ENCODE measurements at regions not wholly inside any gene's neighbourhood (a gene's known extent, or its start where the extent isn't known, plus 50 kb on each side); places are given as distances from the start of the nearest gene placed in this dataset.

GRCh38 chr3:150179330-150179729 lies 208.6 kb upstream of the PFN2 start:
- TF ChIP-seq, protein P1, sequence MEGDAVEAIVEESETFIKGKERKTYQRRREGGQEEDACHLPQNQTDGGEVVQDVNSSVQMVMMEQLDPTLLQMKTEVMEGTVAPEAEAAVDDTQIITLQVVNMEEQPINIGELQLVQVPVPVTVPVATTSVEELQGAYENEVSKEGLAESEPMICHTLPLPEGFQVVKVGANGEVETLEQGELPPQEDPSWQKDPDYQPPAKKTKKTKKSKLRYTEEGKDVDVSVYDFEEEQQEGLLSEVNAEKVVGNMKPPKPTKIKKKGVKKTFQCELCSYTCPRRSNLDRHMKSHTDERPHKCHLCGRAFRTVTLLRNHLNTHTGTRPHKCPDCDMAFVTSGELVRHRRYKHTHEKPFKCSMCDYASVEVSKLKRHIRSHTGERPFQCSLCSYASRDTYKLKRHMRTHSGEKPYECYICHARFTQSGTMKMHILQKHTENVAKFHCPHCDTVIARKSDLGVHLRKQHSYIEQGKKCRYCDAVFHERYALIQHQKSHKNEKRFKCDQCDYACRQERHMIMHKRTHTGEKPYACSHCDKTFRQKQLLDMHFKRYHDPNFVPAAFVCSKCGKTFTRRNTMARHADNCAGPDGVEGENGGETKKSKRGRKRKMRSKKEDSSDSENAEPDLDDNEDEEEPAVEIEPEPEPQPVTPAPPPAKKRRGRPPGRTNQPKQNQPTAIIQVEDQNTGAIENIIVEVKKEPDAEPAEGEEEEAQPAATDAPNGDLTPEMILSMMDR (conservative IDR thresholded peaks at IDR 0.05; ENCODE audit: low read depth) = no peak
- ChIA-PET POLR2A (ENCODE audit: low non-redundant PET) (no interaction called here), CTCF (interaction anchor here (0.7 kb wide), 1 partner anchor 16 kb away, joined by 3 read pairs; no protein-coding TSS in a partner anchor)
- no peak for DNase-seq (ENCODE audit: low spot score)
- no peak overlapping the region for H3K27ac ChIP-seq

DNA sequence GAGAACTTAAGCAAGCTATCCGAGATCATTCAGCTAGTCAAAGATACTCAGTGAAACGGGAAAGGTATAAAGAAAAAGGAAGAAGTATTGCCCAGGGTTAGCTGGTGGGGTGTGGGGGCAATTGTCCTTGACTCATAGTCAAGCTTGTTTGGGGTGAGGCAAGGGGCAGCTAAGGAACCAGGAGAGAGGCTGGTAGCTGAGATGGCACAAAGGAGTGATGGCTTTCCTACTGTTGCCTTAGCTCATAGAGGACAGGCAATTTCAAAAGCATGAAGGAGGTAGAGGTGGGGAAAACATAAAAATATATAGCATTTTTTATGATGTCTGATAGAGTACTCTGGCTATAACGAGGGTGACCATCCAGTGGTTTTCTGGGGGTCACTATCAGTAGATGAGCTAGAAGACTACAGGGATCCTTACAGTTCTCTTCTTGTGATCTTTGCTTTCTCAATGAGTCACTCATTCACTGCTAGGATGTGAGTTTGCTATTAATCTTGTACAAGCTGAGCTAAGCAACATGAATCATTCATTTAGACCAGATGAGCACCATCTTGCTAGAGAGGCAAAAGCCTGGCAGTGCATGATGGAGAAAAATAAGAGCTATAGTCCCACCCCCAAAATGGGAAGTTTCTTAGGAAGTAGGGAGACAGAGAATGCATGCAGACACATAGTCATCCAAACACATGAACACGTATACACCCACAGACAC lies 207.1 kb upstream of the PFN2 start:
- TF ChIP-seq, protein P1 (conservative IDR thresholded peaks at IDR 0.05; ENCODE audit: low read depth) = no peak
- H3K27ac ChIP-seq = no peak overlapping the region
- ChIA-PET CTCF (no interaction called here), POLR2A (ENCODE audit: low non-redundant PET) (no interaction called here)
- DNase-seq (ENCODE audit: low spot score) = peak; percentile 16

DNA sequence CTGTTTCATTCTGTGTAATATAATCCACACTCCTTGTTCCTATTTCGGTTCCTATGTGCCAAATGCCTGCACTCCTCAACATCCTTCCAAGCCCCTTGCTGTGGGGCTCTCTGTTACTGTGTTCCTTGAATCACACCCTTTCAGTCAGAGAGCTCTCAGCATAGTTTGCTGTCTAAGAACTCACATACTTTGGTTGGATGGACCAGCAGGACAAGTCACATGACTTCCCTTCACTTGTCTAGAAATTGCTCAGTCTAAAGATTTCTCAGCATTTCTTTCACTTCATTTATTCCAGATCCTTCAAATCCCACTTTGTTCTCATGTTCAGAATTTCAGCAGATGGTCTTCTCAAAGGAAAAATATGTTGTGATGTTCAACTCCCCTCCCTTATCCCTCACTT lies 203.5 kb upstream of the PFN2 start:
- DNase-seq (ENCODE audit: low spot score) = no peak
- POLR2A ChIA-PET (ENCODE audit: low non-redundant PET) = no interaction called here
- H3K27ac ChIP-seq = no peak overlapping the region
- TF ChIP-seq, protein P1 (conservative IDR thresholded peaks at IDR 0.05; ENCODE audit: low read depth) = no peak
- CTCF ChIA-PET = interaction anchor here (0.6 kb wide), 1 partner anchor 470 kb away, joined by 3 read pairs; no protein-coding TSS in a partner anchor

DNA sequence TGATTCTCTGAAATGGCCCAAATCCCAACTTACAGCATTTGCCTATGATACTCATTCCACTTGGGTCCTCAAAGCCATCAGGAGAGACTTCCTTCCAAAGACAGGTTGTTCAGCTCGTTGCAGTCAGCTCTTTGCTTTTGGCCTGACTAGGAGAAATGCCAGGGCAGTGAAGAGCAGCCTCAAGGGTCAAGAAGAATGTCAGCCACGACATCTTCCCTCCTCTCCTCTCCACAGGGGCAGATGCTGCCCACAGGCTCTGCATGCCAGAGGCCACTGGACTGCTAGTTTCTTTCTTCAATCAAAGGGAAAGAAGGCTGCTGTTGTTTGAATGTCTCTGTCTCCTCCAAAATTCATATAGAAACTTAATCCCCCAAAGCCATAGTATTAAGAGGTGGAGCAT lies 201.7 kb upstream of the PFN2 start:
- ChIA-PET CTCF (interaction anchor here (0.7 kb wide), 1 partner anchor 22 kb away, joined by 3 read pairs; no protein-coding TSS in a partner anchor), POLR2A (ENCODE audit: low non-redundant PET) (no interaction called here)
- no peak overlapping the region for H3K27ac ChIP-seq
- TF ChIP-seq, protein P1 (conservative IDR thresholded peaks at IDR 0.05; ENCODE audit: low read depth) = no peak
- no peak for DNase-seq (ENCODE audit: low spot score)

- POLR2A ChIA-PET (ENCODE audit: low non-redundant PET) = no interaction called here
Measured at GRCh38 chr3:150170852-150171520, 200.3 kb upstream of the PFN2 start.

GRCh38 chr3:150169330-150169940 lies 198.7 kb upstream of the PFN2 start:
- TF ChIP-seq, protein P1 (conservative IDR thresholded peaks at IDR 0.05; ENCODE audit: low read depth) = no peak
- DNase-seq (ENCODE audit: low spot score) = no peak
- ChIA-PET CTCF (no interaction called here), POLR2A (ENCODE audit: low non-redundant PET) (no interaction called here)
- no peak overlapping the region for H3K27ac ChIP-seq

More at GRCh38 chr3:150170852-150171520, 200.3 kb upstream of the PFN2 start:
- DNase-seq (ENCODE audit: low spot score) = no peak
- TF ChIP-seq, protein P1 (conservative IDR thresholded peaks at IDR 0.05; ENCODE audit: low read depth) = no peak
- CTCF ChIA-PET = interaction anchor here (0.6 kb wide), 1 partner anchor 400 kb away, joined by 3 read pairs; no protein-coding TSS in a partner anchor
- no peak overlapping the region for H3K27ac ChIP-seq

All from RWPE1 (cell line).